ENCODE measurements at regions not wholly inside any gene's neighbourhood (a gene's known extent, or its start where the extent isn't known, plus 50 kb on each side); places are given as distances from the start of the nearest gene placed in this dataset.

DNA sequence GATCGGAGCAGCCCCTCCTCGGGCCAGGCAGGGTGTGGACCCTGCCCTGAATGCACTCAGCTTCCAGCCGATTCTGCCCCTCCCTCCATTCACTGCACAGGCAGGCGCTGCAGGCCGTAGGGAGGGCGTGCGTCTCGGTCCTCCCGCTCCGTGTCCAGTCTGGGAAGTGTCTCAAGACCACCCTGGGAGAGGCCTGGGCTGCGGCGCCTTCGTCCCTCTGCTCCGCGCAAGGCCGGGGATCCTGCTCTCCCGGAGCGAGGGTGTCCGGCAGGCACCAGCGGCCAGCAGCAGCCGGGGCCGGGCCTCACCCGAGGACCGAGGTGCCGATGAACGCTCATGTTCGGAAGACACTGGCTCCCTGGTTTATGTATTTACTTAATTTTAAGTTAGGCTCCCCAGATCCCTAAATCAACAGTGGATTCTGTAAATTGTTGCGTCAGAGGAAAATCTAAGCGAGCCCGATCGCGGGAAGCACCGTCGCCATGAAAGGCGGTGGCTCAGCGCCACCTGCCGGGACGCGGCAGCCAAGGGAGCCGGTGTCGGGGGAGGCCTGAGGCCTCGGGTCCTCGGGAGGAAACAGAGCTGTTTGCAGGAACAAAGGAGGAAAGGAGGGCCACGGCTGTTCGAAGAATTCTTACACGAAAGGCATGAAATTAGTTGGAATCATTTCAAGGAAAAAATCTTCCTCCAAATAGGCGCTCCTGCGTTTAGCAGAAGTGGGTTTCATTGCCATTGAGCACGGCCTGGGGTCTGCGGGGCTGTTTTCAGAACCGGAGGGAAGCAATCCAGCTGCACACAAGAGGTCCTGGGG, 195.3 kb downstream of the BRD1 start:
- Histone ChIP-seq H3K9me3 (replicated peaks in 1 of 3) (no peaks in the 10 kb centered on the region), H3K4me3 (peak overlapping the region in 1 of 4 donors; percentile 43), H3K4me1 (replicated peaks in 1 of 2) (no peaks in the 10 kb centered on the region), H3K27ac (no peak overlapping the region), H3K36me3 (replicated peaks in 1 of 2) (no peaks in the 10 kb centered on the region), H3K27me3 (no peaks in the 10 kb centered on the region)
- peak; percentile 40 to 69 (median 52) for DNase-seq
- intact Hi-C loops (cut with DNase I) = no loop called here
- 11 to 27% (median 21%) methylated on average over 24 to 51 of the region's 51 CpGs for WGBS, 4 donors
- TF ChIP-seq POLR2A (IDR thresholded peaks at IDR 0.05) = no peak
- TF ChIP-seq, protein P1, sequence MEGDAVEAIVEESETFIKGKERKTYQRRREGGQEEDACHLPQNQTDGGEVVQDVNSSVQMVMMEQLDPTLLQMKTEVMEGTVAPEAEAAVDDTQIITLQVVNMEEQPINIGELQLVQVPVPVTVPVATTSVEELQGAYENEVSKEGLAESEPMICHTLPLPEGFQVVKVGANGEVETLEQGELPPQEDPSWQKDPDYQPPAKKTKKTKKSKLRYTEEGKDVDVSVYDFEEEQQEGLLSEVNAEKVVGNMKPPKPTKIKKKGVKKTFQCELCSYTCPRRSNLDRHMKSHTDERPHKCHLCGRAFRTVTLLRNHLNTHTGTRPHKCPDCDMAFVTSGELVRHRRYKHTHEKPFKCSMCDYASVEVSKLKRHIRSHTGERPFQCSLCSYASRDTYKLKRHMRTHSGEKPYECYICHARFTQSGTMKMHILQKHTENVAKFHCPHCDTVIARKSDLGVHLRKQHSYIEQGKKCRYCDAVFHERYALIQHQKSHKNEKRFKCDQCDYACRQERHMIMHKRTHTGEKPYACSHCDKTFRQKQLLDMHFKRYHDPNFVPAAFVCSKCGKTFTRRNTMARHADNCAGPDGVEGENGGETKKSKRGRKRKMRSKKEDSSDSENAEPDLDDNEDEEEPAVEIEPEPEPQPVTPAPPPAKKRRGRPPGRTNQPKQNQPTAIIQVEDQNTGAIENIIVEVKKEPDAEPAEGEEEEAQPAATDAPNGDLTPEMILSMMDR (IDR thresholded peaks at IDR 0.05) = peak; percentile 45 to 71 (median 62)

DNA sequence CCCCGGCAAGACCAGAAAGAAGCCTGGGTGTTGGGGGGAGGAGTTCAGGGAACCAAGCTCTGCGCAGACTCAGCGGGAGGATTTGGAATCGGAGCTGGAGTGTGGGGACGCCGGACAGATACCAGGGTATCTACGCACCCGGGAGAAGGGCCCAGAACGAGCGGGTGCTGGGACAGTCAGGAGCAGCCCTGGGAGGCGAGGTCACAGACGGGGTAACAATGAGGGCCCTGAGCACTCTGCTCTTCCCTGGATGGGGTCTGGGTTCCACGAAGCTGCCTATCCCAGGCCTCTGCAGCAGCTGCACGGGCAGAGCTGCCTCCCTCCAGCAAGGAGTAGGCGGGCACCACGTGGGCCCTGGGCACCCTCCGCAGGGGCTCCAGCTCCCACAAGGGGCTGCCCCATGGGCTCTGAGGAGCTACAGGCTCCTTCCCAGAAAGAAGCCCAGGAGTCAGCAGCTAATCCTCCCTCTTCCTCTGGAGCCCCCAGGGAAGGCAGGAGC, 197.2 kb downstream of the BRD1 start:
- Histone ChIP-seq H3K4me1 (replicated peaks in 1 of 2) (no peaks in the 10 kb centered on the region), H3K27ac (no peak overlapping the region), H3K36me3 (replicated peaks in 1 of 2) (no peaks in the 10 kb centered on the region), H3K27me3 (no peaks in the 10 kb centered on the region), H3K4me3 (no peak overlapping the region), H3K9me3 (replicated peaks in 1 of 3) (no peaks in the 10 kb centered on the region)
- WGBS, 4 donors = 73 to 86% (median 81%) methylated on average over 12 to 17 of the region's 17 CpGs
- intact Hi-C loops (cut with DNase I) = no loop called here
- TF ChIP-seq POLR2A (IDR thresholded peaks at IDR 0.05) = no peak
- TF ChIP-seq, protein P1 (IDR thresholded peaks at IDR 0.05) = no peak
- no peak for DNase-seq

DNA sequence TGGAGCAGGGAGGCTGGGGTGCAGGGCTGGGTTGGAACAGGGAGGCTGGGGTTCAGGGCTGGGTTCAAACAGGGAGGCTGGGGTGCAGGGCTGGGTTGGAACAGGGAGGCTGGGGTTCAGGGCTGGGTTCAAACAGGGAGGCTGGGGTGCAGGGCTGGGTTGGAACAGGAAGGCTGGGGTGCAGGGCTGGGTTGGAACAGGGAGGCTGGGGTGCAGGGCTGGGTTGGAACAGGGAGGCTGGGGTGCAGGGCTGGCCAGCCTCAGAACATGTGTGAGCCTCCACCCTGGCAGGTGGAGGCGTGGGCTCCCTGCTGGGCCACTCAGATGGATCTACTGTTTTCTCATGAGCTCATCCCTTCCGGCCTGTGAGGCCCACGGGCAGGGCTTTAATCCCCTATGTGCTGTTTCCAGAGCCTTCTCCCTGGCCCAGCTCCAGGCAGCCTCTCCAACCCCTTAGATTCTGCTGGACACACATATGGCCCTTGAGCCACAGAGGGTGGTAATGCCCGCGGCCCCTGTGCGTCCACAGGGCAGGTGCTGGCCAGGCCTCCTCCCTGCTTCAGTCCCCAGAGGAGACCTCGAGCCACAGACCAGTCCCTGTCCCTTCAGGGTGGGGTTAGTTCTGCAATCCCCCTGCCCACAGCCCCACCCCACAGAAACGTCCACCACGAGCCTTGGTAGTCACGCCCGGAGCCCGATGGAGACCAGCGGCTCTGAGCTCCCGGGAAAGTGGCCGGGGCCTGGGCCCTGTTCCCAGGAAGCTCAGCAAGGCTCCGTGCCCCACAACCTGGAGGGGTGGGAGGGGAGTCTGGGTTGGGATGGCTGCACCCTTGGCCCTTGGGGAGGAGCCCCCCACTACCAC, 197.9 kb downstream of the BRD1 start:
- no peaks in the 10 kb centered on the region for H3K36me3 ChIP-seq (replicated peaks in 1 of 2)
- H3K27ac ChIP-seq = no peak overlapping the region
- intact Hi-C loops (cut with DNase I) = no loop called here
- TF ChIP-seq, protein P1 (IDR thresholded peaks at IDR 0.05) = no peak
- TF ChIP-seq POLR2A (IDR thresholded peaks at IDR 0.05) = no peak
- H3K4me3 ChIP-seq = no peak overlapping the region
- H3K4me1 ChIP-seq (replicated peaks in 1 of 2) = no peaks in the 10 kb centered on the region
- WGBS, 4 donors = 69 to 88% (median 78%) methylated on average over 6 to 16 of the region's 16 CpGs
- no peaks in the 10 kb centered on the region for H3K27me3 ChIP-seq
- no peaks in the 10 kb centered on the region for H3K9me3 ChIP-seq (replicated peaks in 1 of 3)
- DNase-seq = no peak

DNA sequence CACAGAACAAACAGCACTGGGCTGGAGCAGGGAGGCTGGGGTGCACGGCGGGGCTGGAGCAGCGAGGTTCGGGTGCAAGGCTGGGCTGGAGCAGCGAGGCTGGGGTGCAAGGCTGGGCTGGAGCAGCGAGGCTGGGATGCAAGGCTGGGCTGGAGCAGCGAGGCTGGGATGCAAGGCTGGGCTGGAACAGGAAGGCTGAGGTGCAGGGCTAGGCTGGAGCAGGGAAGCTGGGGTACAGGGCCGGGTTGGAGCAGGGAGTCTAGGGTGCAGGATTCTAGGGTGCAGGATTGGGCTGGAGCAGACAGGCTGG, 198.5 kb downstream of the BRD1 start:
- TF ChIP-seq, protein P1 (IDR thresholded peaks at IDR 0.05) = no peak
- no peak for TF ChIP-seq POLR2A (IDR thresholded peaks at IDR 0.05)
- H3K9me3 ChIP-seq (replicated peaks in 1 of 3) = no peaks in the 10 kb centered on the region
- H3K4me1 ChIP-seq (replicated peaks in 1 of 2) = no peaks in the 10 kb centered on the region
- H3K4me3 ChIP-seq = no peak overlapping the region
- 75 to 82% (median 78%) methylated on average over 8 of the region's 8 CpGs for WGBS, 4 donors
- H3K27ac ChIP-seq = no peak overlapping the region
- no peaks in the 10 kb centered on the region for H3K36me3 ChIP-seq (replicated peaks in 1 of 2)
- no peaks in the 10 kb centered on the region for H3K27me3 ChIP-seq
- intact Hi-C loops (cut with DNase I) = no loop called here
- DNase-seq = no peak

Measured in adrenal gland (tissue), 9 donors.